ENCODE measurements at regions not wholly inside any gene's neighbourhood (a gene's known extent, or its start where the extent isn't known, plus 50 kb on each side); places are given as distances from the start of the nearest gene placed in this dataset.
"Not testable (repeated sequence)": the region's sequence is repeated elsewhere in the genome, so short reads cannot be mapped to it uniquely, and the experiment has no call there.

DNA sequence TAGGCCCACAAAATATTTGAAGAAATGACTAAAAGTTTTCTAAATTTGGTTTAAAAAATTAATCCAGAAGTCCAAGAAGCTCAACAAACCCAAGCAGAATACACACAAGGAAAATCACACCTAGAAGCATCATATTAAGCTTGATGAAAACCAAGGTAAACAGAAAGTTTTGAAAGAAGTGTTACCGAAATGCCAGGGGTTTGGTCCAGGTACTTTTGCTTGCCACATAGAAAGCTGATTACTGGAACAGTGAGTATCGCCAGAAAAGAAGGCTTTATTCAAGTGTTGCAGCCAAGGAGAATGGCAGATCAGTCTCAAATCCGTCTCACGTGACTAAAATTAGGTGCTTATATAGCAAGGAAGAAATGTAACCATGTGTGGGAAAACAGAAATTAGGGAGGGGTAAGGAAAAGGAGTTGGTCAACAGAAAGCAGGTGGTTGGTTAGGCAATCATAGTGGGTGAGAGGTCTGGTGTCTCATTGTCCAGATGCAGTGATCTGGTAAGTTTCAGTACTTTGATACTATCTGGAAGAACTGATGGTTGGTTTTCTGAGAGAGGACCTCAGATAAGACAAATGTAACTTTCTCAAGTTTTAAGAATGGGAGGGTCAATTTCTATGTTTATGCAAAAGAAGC, 96.9 kb upstream of the MYRIP start:
- H3K27me3 ChIP-seq (ENCODE audit: insufficient read depth, low read length), result no peaks in the 10 kb centered on the region
- H3K4me3 ChIP-seq (ENCODE audit: low read depth, low read length), result no peak overlapping the region
- H3K27ac ChIP-seq (ENCODE audit: low read depth, low read length), result no peak overlapping the region
- no peaks in the 10 kb centered on the region for H3K4me1 ChIP-seq (ENCODE audit: control insufficient read depth, insufficient read depth, low read length, unreplicated experiment)
- no peak overlapping the region for H2AFZ ChIP-seq (ENCODE audit: low read length, unreplicated experiment)
- no peaks in the 10 kb centered on the region for H3K79me2 ChIP-seq (ENCODE audit: control insufficient read depth, insufficient read depth, low read length, unreplicated experiment)
- no peaks in the 10 kb centered on the region for H3K36me3 ChIP-seq (ENCODE audit: insufficient read depth, low read length)

DNA sequence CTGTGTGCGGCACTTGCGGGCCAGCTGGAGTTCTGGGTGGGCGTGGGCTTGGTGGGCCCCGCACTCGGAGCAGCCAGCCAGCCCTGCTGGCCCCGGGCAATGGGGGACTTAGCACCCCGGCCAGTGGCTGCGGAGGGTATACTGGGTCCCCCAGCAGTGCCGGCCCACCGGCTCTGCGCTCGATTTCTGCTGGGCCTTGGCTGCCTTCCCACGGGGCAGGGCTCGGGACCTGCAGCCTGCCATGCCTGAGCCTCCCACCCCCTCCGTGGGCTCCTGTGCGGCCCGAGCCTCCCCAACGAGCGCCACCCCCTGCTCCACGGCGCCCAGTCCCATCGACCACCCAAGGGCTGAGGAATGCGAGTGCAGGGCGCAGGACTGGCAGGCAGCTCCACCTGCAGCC, 96.1 kb upstream of the MYRIP start:
- H2AFZ ChIP-seq (ENCODE audit: low read length, unreplicated experiment); H3K36me3 ChIP-seq (ENCODE audit: insufficient read depth, low read length); H3K27me3 ChIP-seq (ENCODE audit: insufficient read depth, low read length): not testable (repeated sequence)

DNA sequence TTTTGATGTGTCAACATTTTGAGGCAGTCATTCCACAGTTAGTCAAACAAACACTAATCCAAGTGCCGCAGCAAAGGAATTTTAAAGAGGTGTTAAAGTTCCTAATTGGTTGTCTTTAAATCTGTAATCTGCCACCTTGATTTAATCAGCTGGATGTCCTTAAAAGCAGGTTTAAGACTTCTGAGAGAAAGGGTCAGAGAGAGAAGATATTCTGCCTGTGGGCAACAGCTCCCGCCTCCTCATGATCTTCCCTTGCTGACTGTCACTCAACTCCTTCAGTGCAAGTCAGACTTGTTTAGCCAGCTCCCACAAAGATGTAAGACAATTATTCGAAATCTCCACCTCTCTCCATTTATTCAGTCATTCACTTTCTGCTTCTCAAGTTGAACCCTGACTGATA, 92.6 kb upstream of the MYRIP start:
- H3K4me1 ChIP-seq (ENCODE audit: control insufficient read depth, insufficient read depth, low read length, unreplicated experiment), result peaks cover 11% of the 10 kb centered on the region
- no peaks in the 10 kb centered on the region for H3K36me3 ChIP-seq (ENCODE audit: insufficient read depth, low read length)
- no peak overlapping the region for H3K27ac ChIP-seq (ENCODE audit: low read depth, low read length)

More for the DNA sequence above, 96.1 kb upstream of the MYRIP start:
- H3K4me1 ChIP-seq (ENCODE audit: control insufficient read depth, insufficient read depth, low read length, unreplicated experiment); H3K27ac ChIP-seq (ENCODE audit: low read depth, low read length); H3K4me3 ChIP-seq (ENCODE audit: low read depth, low read length); H3K79me2 ChIP-seq (ENCODE audit: control insufficient read depth, insufficient read depth, low read length, unreplicated experiment): not testable (repeated sequence)

DNA sequence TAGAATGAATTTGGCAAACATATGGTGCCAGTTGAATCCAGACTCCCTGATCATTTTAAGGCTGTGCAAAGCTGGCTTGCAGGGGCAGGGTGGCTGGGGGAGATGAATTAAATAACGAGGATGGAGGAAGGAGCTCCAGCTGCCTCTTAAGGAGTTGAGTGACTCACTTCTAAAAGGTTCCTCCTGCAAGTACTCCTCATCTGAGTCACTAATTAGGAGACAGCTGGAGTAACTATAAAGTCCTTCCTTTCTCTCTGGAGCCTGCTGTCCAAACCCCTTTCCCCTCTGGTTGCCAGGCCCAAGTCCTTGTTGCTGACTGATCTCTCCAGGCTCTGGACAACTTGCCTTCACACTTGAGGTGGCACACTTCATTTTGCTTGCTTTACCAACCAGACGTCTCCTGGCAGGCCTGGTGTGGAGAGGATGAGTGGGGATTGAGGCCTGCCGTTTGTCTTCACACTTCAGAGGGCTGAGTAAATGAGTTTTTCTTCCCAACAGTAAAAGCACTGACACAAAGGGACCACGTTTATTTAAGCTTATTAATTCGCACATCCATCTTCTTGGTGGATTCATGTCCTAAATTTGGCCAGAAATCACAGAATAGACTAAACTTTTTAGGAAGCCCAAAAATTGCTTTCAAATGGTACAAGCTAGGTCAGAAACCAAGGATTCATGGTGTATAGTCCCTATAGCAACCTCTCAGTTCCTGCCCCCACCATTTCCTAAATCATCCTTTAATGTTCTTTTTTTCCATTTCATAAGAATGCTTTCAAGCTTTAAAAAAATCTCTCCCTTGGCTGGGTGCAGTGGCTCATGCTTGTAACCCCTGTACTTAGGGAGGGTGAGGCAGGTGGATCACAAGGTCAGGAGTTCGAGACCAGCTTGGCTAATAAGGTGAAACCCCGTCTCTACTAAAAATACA, 90.5 kb upstream of the MYRIP start:
- Histone ChIP-seq H3K79me2 (ENCODE audit: control insufficient read depth, insufficient read depth, low read length, unreplicated experiment) (no peaks in the 10 kb centered on the region), H3K4me1 (ENCODE audit: control insufficient read depth, insufficient read depth, low read length, unreplicated experiment) (peaks cover 11% of the 10 kb centered on the region), H3K36me3 (ENCODE audit: insufficient read depth, low read length) (no peaks in the 10 kb centered on the region), H3K27me3 (ENCODE audit: insufficient read depth, low read length) (no peaks in the 10 kb centered on the region), H2AFZ (ENCODE audit: low read length, unreplicated experiment) (no peak overlapping the region), H3K4me3 (ENCODE audit: low read depth, low read length) (no peak overlapping the region), H3K27ac (ENCODE audit: low read depth, low read length) (no peak overlapping the region)

More for the DNA sequence above, 92.6 kb upstream of the MYRIP start:
- Histone ChIP-seq H3K79me2 (ENCODE audit: control insufficient read depth, insufficient read depth, low read length, unreplicated experiment) (no peaks in the 10 kb centered on the region), H3K27me3 (ENCODE audit: insufficient read depth, low read length) (no peaks in the 10 kb centered on the region), H2AFZ (ENCODE audit: low read length, unreplicated experiment) (no peak overlapping the region), H3K4me3 (ENCODE audit: low read depth, low read length) (no peak overlapping the region)

DNA sequence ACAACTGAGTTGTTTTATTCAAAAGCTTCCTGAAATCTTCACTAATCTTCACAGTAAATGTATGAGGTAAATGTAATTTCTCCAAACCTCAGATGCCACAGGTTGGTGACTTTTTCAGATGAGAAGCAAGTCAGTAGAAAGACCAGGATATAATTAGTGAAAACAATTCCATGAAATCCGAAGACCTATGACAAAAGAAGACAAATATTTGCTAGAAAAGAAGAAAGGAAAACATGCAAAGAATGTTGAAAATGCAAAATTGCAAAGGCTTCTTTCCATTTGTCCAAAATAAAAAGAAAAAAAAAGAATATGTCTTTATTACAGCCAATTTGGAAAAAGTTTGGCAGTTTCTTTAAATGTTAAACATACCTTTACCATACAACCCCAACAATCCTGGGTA, 88.3 kb upstream of the MYRIP start:
- Histone ChIP-seq H2AFZ (ENCODE audit: low read length, unreplicated experiment) (peak overlapping the region; percentile 10), H3K79me2 (ENCODE audit: control insufficient read depth, insufficient read depth, low read length, unreplicated experiment) (no peaks in the 10 kb centered on the region), H3K4me1 (ENCODE audit: control insufficient read depth, insufficient read depth, low read length, unreplicated experiment) (peaks cover 11% of the 10 kb centered on the region), H3K36me3 (ENCODE audit: insufficient read depth, low read length) (no peaks in the 10 kb centered on the region), H3K4me3 (ENCODE audit: low read depth, low read length) (no peak overlapping the region), H3K27ac (ENCODE audit: low read depth, low read length) (no peak overlapping the region), H3K27me3 (ENCODE audit: insufficient read depth, low read length) (no peaks in the 10 kb centered on the region; the same call in 1 of the 2 replicates)

DNA sequence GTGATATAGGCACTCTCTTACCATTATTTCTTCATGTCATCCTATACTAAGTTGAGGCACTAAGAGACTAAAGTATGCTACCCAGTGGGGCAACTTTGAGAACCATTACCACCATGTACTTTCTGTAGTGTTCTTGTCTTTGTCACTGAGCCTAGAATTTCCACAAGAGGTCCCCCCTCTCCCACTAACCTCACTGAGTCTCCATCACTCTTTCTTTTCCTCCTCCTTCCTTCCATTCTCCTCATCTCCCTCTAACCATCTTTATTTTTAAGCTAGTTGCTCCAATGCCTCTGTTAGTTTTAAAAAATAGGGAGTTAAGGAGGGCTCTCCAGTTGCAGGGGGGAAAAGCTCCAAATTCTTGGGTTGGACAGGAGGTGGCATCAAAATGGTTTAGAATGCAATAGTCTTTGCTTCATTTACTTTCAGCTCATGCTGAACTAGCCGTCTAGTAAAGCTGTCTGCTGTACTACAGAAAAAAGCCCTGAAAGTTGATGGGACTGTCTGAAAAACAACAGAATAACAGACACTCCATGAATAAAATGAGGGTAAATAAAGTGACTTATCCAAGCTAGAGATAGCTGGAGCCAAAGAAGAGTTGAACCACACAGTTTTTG, 85.1 kb upstream of the MYRIP start:
- no peak overlapping the region for H2AFZ ChIP-seq (ENCODE audit: low read length, unreplicated experiment)
- no peaks in the 10 kb centered on the region for H3K79me2 ChIP-seq (ENCODE audit: control insufficient read depth, insufficient read depth, low read length, unreplicated experiment)
- H3K4me3 ChIP-seq (ENCODE audit: low read depth, low read length), result no peak overlapping the region
- H3K4me1 ChIP-seq (ENCODE audit: control insufficient read depth, insufficient read depth, low read length, unreplicated experiment), result peaks cover 7% of the 10 kb centered on the region
- H3K27ac ChIP-seq (ENCODE audit: low read depth, low read length), result no peak overlapping the region
- no peaks in the 10 kb centered on the region; the same call in 1 of the 2 replicates for H3K27me3 ChIP-seq (ENCODE audit: insufficient read depth, low read length)
- no peaks in the 10 kb centered on the region for H3K36me3 ChIP-seq (ENCODE audit: insufficient read depth, low read length)

DNA sequence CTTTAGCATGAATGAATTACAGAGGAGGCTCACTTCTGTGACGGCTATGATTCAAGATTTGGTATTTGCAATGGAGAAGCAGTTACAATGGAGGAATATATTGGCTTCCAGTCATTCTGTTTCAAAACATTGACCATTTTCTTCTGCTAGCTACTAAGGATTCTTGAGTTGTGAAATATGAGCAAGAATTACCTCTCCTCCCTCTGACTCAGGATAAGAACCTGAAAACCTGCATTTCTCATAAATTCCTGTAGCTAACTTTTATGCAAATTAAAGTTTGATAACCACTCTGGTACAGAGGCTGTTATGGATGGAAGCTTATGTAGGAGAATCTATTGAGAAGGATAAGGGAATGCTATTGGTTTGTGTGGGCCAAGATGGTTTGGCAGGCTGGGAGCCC, 84.1 kb upstream of the MYRIP start:
- Histone ChIP-seq H3K36me3 (ENCODE audit: insufficient read depth, low read length) (no peaks in the 10 kb centered on the region), H3K79me2 (ENCODE audit: control insufficient read depth, insufficient read depth, low read length, unreplicated experiment) (no peaks in the 10 kb centered on the region), H3K27me3 (ENCODE audit: insufficient read depth, low read length) (no peaks in the 10 kb centered on the region; the same call in 1 of the 2 replicates), H2AFZ (ENCODE audit: low read length, unreplicated experiment) (no peak overlapping the region), H3K4me3 (ENCODE audit: low read depth, low read length) (no peak overlapping the region), H3K27ac (ENCODE audit: low read depth, low read length) (no peak overlapping the region), H3K4me1 (ENCODE audit: control insufficient read depth, insufficient read depth, low read length, unreplicated experiment) (peaks cover 7% of the 10 kb centered on the region)

DNA sequence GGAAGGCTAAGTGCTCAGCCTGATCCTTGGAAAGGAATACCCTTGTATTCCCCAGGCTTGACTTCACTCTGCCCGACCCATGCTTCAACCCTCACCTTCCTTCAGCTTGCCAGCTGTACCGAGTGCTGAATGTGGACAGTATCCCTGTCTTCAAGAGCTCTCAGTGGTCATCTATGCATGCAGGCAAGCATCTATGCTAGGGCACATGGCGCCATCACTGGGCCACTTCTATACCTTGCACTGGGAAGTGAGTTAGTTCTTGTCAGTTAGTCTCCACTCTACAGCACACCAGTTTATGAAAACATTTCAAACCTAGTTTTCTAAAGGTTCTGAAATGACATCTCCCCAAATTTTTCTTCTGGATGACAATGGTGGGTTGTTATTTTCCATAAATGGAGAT, 82.0 kb upstream of the MYRIP start:
- Histone ChIP-seq H3K36me3 (ENCODE audit: insufficient read depth, low read length) (no peaks in the 10 kb centered on the region), H3K27me3 (ENCODE audit: insufficient read depth, low read length) (no peaks in the 10 kb centered on the region; the same call in 1 of the 2 replicates), H2AFZ (ENCODE audit: low read length, unreplicated experiment) (no peak overlapping the region), H3K79me2 (ENCODE audit: control insufficient read depth, insufficient read depth, low read length, unreplicated experiment) (no peaks in the 10 kb centered on the region), H3K4me3 (ENCODE audit: low read depth, low read length) (no peak overlapping the region), H3K27ac (ENCODE audit: low read depth, low read length) (no peak overlapping the region), H3K4me1 (ENCODE audit: control insufficient read depth, insufficient read depth, low read length, unreplicated experiment) (no peaks in the 10 kb centered on the region)

DNA sequence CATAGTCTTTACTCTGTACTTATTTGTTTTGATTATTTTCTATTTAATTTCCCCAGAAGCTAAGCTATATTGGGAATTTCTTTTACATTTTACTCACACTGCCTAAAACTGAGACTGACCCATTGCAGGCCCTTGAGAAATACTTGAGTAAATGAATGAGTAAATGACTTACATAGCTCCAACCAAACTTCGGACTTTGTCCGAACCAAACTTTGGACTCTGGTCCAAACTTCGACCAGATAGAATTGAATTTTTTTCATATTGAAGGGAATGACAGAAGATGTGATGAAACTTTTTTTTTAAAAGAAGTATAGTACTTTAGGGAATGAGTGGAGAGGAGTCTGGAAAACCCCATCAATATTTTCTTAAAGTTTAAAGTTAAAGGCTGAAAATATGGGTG, 75.6 kb upstream of the MYRIP start:
- H3K4me3 ChIP-seq (ENCODE audit: low read depth, low read length), result no peak overlapping the region
- H3K79me2 ChIP-seq (ENCODE audit: control insufficient read depth, insufficient read depth, low read length, unreplicated experiment), result no peaks in the 10 kb centered on the region
- no peaks in the 10 kb centered on the region for H3K27me3 ChIP-seq (ENCODE audit: insufficient read depth, low read length)
- H3K4me1 ChIP-seq (ENCODE audit: control insufficient read depth, insufficient read depth, low read length, unreplicated experiment), result no peaks in the 10 kb centered on the region
- no peaks in the 10 kb centered on the region for H3K36me3 ChIP-seq (ENCODE audit: insufficient read depth, low read length)
- no peak overlapping the region for H3K27ac ChIP-seq (ENCODE audit: low read depth, low read length)
- H2AFZ ChIP-seq (ENCODE audit: low read length, unreplicated experiment), result no peak overlapping the region

DNA sequence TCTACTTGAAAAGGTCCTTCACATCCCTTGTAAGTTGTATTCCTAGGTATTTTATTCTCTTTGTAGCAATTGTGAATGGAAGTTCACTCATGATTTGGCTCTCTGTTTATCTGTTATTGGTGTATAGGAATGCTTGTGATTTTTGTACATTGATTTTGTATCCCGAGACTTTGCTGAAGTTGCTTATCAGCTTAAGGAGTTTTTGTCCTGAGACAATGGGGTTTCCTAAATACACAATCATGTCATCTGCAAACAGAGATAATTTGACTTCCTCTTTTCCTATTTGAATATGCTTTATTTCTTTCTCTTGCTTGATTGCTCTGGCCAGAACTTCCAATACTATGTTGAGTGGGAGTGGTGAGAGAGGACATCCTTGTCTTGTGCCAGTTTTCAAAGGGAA, 69.8 kb upstream of the MYRIP start:
- H3K36me3 ChIP-seq (ENCODE audit: insufficient read depth, low read length); H3K4me1 ChIP-seq (ENCODE audit: control insufficient read depth, insufficient read depth, low read length, unreplicated experiment); H3K27me3 ChIP-seq (ENCODE audit: insufficient read depth, low read length); H2AFZ ChIP-seq (ENCODE audit: low read length, unreplicated experiment); H3K27ac ChIP-seq (ENCODE audit: low read depth, low read length); H3K79me2 ChIP-seq (ENCODE audit: control insufficient read depth, insufficient read depth, low read length, unreplicated experiment); H3K4me3 ChIP-seq (ENCODE audit: low read depth, low read length): not testable (repeated sequence)

Data from ACC112 (cell line).